ENCODE measurements at regions not wholly inside any gene's neighbourhood (a gene's known extent, or its start where the extent isn't known, plus 50 kb on each side); places are given as distances from the start of the nearest gene placed in this dataset.

- no peaks in the 10 kb centered on the region for H3K36me3 ChIP-seq (ENCODE audit: control insufficient read depth, low read length)
- no peaks in the 10 kb centered on the region for H3K4me1 ChIP-seq (ENCODE audit: control insufficient read depth, low read length)
- H3K9me2 ChIP-seq (replicated peaks; ENCODE audit: control insufficient read depth, low read length) = no peaks in the 10 kb centered on the region
- TF ChIP-seq EZH2phosphoT487 (IDR thresholded peaks at IDR 0.05; ENCODE audit: borderline replicate concordance, low read length) = no peak
- H3K27ac ChIP-seq (ENCODE audit: low read depth, low read length) = no peak overlapping the region
- no peaks in the 10 kb centered on the region for H4K20me1 ChIP-seq (ENCODE audit: control insufficient read depth, insufficient read depth, low read depth, low read length)
- no peaks in the 10 kb centered on the region for H3K79me2 ChIP-seq (ENCODE audit: control insufficient read depth, low read length)
- no peaks in the 10 kb centered on the region for H3F3A ChIP-seq (ENCODE audit: control insufficient read depth, insufficient read depth)
- H3K4me2 ChIP-seq (ENCODE audit: low read length) = no peak overlapping the region
- no peaks in the 10 kb centered on the region for H3K9me3 ChIP-seq (ENCODE audit: control insufficient read depth, insufficient read depth, low read length)
- no peaks in the 10 kb centered on the region for H3K27me3 ChIP-seq (ENCODE audit: control insufficient read depth, low read length)
- H3K4me3 ChIP-seq (ENCODE audit: low read length) = no peak overlapping the region
These were observed 237.5 kb upstream of the KLF6 start for GRCh38 chr10:4022473-4022872.

- Histone ChIP-seq H3K79me2 (ENCODE audit: control insufficient read depth, low read length) (no peaks in the 10 kb centered on the region), H3K27me3 (ENCODE audit: control insufficient read depth, low read length) (no peaks in the 10 kb centered on the region), H3K4me2 (ENCODE audit: low read length) (no peak overlapping the region), H3K4me3 (ENCODE audit: low read length) (no peak overlapping the region), H3K9me2 (replicated peaks; ENCODE audit: control insufficient read depth, low read length) (no peaks in the 10 kb centered on the region), H3K27ac (ENCODE audit: low read depth, low read length) (no peak overlapping the region), H3K4me1 (ENCODE audit: control insufficient read depth, low read length) (no peaks in the 10 kb centered on the region), H3F3A (ENCODE audit: control insufficient read depth, insufficient read depth) (no peaks in the 10 kb centered on the region), H3K36me3 (ENCODE audit: control insufficient read depth, low read length) (no peaks in the 10 kb centered on the region), H4K20me1 (ENCODE audit: control insufficient read depth, insufficient read depth, low read depth, low read length) (no peaks in the 10 kb centered on the region), H3K9me3 (ENCODE audit: control insufficient read depth, insufficient read depth, low read length) (no peaks in the 10 kb centered on the region)
- TF ChIP-seq CTCF (IDR thresholded peaks at IDR 0.05; ENCODE audit: low read depth, low read length, poor library complexity, severe bottlenecking) (no peak), EZH2phosphoT487 (IDR thresholded peaks at IDR 0.05; ENCODE audit: borderline replicate concordance, low read length) (no peak)
These were observed 235.6 kb upstream of the KLF6 start for GRCh38 chr10:4020631-4021030.

- Histone ChIP-seq H3K9me3 (ENCODE audit: control insufficient read depth, insufficient read depth, low read length) (no peaks in the 10 kb centered on the region), H3K27ac (ENCODE audit: low read depth, low read length) (no peak overlapping the region), H3K27me3 (ENCODE audit: control insufficient read depth, low read length) (no peaks in the 10 kb centered on the region), H3K4me1 (ENCODE audit: control insufficient read depth, low read length) (no peaks in the 10 kb centered on the region), H3F3A (ENCODE audit: control insufficient read depth, insufficient read depth) (no peaks in the 10 kb centered on the region), H3K4me3 (ENCODE audit: low read length) (no peak overlapping the region), H3K9me2 (replicated peaks; ENCODE audit: control insufficient read depth, low read length) (no peaks in the 10 kb centered on the region), H4K20me1 (ENCODE audit: control insufficient read depth, insufficient read depth, low read depth, low read length) (no peaks in the 10 kb centered on the region), H3K79me2 (ENCODE audit: control insufficient read depth, low read length) (no peaks in the 10 kb centered on the region), H3K36me3 (ENCODE audit: control insufficient read depth, low read length) (no peaks in the 10 kb centered on the region), H3K4me2 (ENCODE audit: low read length) (no peak overlapping the region)
- TF ChIP-seq CTCF (IDR thresholded peaks at IDR 0.05; ENCODE audit: low read depth, low read length, poor library complexity, severe bottlenecking) = no peak
These were observed 233.1 kb upstream of the KLF6 start for GRCh38 chr10:4018054-4018511.

- Histone ChIP-seq H3K27ac (ENCODE audit: low read depth, low read length) (no peak overlapping the region), H3K36me3 (ENCODE audit: control insufficient read depth, low read length) (no peaks in the 10 kb centered on the region), H3K9me2 (replicated peaks; ENCODE audit: control insufficient read depth, low read length) (no peaks in the 10 kb centered on the region), H3K4me3 (ENCODE audit: low read length) (no peak overlapping the region), H3K9me3 (ENCODE audit: control insufficient read depth, insufficient read depth, low read length) (no peaks in the 10 kb centered on the region), H3K4me1 (ENCODE audit: control insufficient read depth, low read length) (no peaks in the 10 kb centered on the region), H3K27me3 (ENCODE audit: control insufficient read depth, low read length) (no peaks in the 10 kb centered on the region), H3F3A (ENCODE audit: control insufficient read depth, insufficient read depth) (no peaks in the 10 kb centered on the region), H3K4me2 (ENCODE audit: low read length) (no peak overlapping the region), H3K79me2 (ENCODE audit: control insufficient read depth, low read length) (no peaks in the 10 kb centered on the region), H4K20me1 (ENCODE audit: control insufficient read depth, insufficient read depth, low read depth, low read length) (no peaks in the 10 kb centered on the region)
- TF ChIP-seq EZH2phosphoT487 (IDR thresholded peaks at IDR 0.05; ENCODE audit: borderline replicate concordance, low read length) = no peak
- no peak for TF ChIP-seq CTCF (IDR thresholded peaks at IDR 0.05; ENCODE audit: low read depth, low read length, poor library complexity, severe bottlenecking)
These were observed 232.3 kb upstream of the KLF6 start for GRCh38 chr10:4017336-4017735.
